ENCODE measurements at regions not wholly inside any gene's neighbourhood (a gene's known extent, or its start where the extent isn't known, plus 50 kb on each side); places are given as distances from the start of the nearest gene placed in this dataset.

GRCh38 chr10:29841724-29842649 lies 207.2 kb upstream of the SVIL start:
- 75% methylated on average over 12 of the region's 16 CpGs for WGBS (ENCODE audit: low lambda C conversion rate)
- no peaks in the 10 kb centered on the region for H3K36me3 ChIP-seq (replicated peaks in 1 of 2; ENCODE audit: control insufficient read depth in 1 of 2, insufficient read depth in 2 of 2, low read length in 2 of 2)
- H3K9me3 ChIP-seq (ENCODE audit: low read length): no peaks in the 10 kb centered on the region
- H4K20me1 ChIP-seq (ENCODE audit: insufficient read depth, low read length): no peaks in the 10 kb centered on the region
- CTCF ChIA-PET (ENCODE audit: low intra/inter-chr PET ratio, low total read pairs): no interaction called here
- peak; percentile 95 for ATAC-seq
- H3K4me3 ChIP-seq (replicated peaks in 1 of 3; ENCODE audit: insufficient read depth in 1 of 3, low read depth in 2 of 3, low read length in 3 of 3): no peak overlapping the region
- H3K27ac ChIP-seq (ENCODE audit: extremely low read length, insufficient read depth, low read length): no peak overlapping the region
- no peaks in the 10 kb centered on the region; a peak in 2 of 5 replicates for H3K27me3 ChIP-seq (ENCODE audit: control insufficient read depth in 1 of 2, insufficient read depth in 2 of 2, low read length in 2 of 2)
- in situ Hi-C loops (cut with HindIII; ENCODE audit: extremely low pct_ligation_motif_present, low pct_unique_long_range_greater_than_20kb) (no loop called here), intact Hi-C loops (cut with micrococcal nuclease; ENCODE audit: unreplicated experiment) (no loop called here)
- H2AFZ ChIP-seq (ENCODE audit: low read length): no peak overlapping the region
- no peaks in the 10 kb centered on the region for H3K79me2 ChIP-seq (ENCODE audit: insufficient read depth, low read length)
- H3K4me2 ChIP-seq (ENCODE audit: low read depth, low read length): no peak overlapping the region
- FAIRE-seq: no peak
- H3K4me1 ChIP-seq (ENCODE audit: insufficient read depth, low read length): peaks cover 19% of the 10 kb centered on the region
- TF ChIP-seq REL (CRISPR knock-in tag; conservative IDR thresholded peaks at IDR 0.05): no peak
- no peak for TF ChIP-seq GATA4 (IDR thresholded peaks at IDR 0.05; ENCODE audit: borderline replicate concordance, low read depth)
- TF ChIP-seq RFX3 (CRISPR knock-in tag; IDR thresholded peaks at IDR 0.05): peak; percentile 73
- TF ChIP-seq GLI4 (CRISPR knock-in tag; IDR thresholded peaks at IDR 0.05; ENCODE audit: borderline replicate concordance): no peak
- no peak for TF ChIP-seq ZNF644 (CRISPR knock-in tag; IDR thresholded peaks at IDR 0.05; ENCODE audit: low read depth)
- no peak for TF ChIP-seq ZNF737 (CRISPR knock-in tag; IDR thresholded peaks at IDR 0.05; ENCODE audit: borderline replicate concordance)
- TF ChIP-seq RFX1 (IDR thresholded peaks at IDR 0.05): peak; percentile 73; the same call in 1 of the 2 replicates
- TF ChIP-seq ZNF768 (CRISPR knock-in tag; IDR thresholded peaks at IDR 0.05): peak; percentile 84
- TF ChIP-seq, protein P1, sequence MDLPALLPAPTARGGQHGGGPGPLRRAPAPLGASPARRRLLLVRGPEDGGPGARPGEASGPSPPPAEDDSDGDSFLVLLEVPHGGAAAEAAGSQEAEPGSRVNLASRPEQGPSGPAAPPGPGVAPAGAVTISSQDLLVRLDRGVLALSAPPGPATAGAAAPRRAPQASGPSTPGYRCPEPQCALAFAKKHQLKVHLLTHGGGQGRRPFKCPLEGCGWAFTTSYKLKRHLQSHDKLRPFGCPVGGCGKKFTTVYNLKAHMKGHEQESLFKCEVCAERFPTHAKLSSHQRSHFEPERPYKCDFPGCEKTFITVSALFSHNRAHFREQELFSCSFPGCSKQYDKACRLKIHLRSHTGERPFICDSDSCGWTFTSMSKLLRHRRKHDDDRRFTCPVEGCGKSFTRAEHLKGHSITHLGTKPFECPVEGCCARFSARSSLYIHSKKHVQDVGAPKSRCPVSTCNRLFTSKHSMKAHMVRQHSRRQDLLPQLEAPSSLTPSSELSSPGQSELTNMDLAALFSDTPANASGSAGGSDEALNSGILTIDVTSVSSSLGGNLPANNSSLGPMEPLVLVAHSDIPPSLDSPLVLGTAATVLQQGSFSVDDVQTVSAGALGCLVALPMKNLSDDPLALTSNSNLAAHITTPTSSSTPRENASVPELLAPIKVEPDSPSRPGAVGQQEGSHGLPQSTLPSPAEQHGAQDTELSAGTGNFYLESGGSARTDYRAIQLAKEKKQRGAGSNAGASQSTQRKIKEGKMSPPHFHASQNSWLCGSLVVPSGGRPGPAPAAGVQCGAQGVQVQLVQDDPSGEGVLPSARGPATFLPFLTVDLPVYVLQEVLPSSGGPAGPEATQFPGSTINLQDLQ (CRISPR knock-in tag; IDR thresholded peaks at IDR 0.05): no peak
- peak; percentile 37; the same call in 1 of the 3 replicates for TF ChIP-seq MXI1 (IDR thresholded peaks at IDR 0.05; ENCODE audit: borderline replicate concordance, low read depth, low read length)
- no peak for TF ChIP-seq ZNF362 (CRISPR knock-in tag; IDR thresholded peaks at IDR 0.05; ENCODE audit: borderline replicate concordance)
- peak; percentile 98 for TF ChIP-seq ZNF12 (CRISPR knock-in tag; IDR thresholded peaks at IDR 0.05)
- peak; percentile 56 for DNase-seq (ENCODE audit: low spot score)
- H3K9ac ChIP-seq (ENCODE audit: insufficient read depth, low read depth, low read length): no peak overlapping the region
- BruUV-seq (replicated peaks): no TSS peak
- POLR2A ChIA-PET: no interaction called here
